ENCODE measurements at regions not wholly inside any gene's neighbourhood (a gene's known extent, or its start where the extent isn't known, plus 50 kb on each side); places are given as distances from the start of the nearest gene placed in this dataset. TPM values are rescaled to one million over a fixed set of nuclear protein-coding genes. Genes with fewer than 3 reads are reported as not detected.

DNA sequence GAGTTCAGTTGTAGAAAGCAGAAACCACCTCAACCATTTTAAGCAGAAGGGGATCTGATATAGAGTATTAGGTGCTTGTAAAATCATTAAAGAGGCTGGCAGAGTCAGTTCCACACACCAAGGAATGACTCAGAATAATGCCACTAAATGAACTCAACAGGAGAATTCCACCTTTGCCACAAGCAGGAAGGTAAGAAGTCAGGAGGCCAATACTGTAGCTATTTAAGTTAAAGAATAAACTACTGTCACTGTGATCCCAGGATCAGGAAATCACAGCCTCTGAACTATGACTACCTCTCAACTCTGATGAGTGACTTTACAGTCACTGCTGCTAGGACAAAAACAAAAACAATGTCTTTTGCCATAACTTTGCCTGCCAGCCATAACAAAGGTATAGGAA lies 52.5 kb upstream of the PRMT6 start:
- Mint-ChIP-seq H3K36me3 (no peaks in the 10 kb centered on the region), H3K4me1 (no peaks in the 10 kb centered on the region), H3K4me3 (no peak overlapping the region), H3K27ac (no peak overlapping the region), H3K9me3 (peaks cover 0 to 3% (median 0%) of the 10 kb centered on the region in 7 donors), H3K27me3 (ENCODE audit: low read depth in 3 of 3) (peaks cover 0 to 2% (median 0%) of the 10 kb centered on the region in 3 donors)
- no peak overlapping the region for H3K4me2 ChIP-seq (replicated peaks; ENCODE audit: extremely low read depth, low read length, poor library complexity, severe bottlenecking)
- TF ChIP-seq, protein P1, sequence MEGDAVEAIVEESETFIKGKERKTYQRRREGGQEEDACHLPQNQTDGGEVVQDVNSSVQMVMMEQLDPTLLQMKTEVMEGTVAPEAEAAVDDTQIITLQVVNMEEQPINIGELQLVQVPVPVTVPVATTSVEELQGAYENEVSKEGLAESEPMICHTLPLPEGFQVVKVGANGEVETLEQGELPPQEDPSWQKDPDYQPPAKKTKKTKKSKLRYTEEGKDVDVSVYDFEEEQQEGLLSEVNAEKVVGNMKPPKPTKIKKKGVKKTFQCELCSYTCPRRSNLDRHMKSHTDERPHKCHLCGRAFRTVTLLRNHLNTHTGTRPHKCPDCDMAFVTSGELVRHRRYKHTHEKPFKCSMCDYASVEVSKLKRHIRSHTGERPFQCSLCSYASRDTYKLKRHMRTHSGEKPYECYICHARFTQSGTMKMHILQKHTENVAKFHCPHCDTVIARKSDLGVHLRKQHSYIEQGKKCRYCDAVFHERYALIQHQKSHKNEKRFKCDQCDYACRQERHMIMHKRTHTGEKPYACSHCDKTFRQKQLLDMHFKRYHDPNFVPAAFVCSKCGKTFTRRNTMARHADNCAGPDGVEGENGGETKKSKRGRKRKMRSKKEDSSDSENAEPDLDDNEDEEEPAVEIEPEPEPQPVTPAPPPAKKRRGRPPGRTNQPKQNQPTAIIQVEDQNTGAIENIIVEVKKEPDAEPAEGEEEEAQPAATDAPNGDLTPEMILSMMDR (IDR thresholded peaks at IDR 0.05) = no peak
- H3K9ac ChIP-seq (ENCODE audit: insufficient read depth, low read length, poor library complexity, severe bottlenecking) = no peak overlapping the region
- H3K27ac ChIP-seq (ENCODE audit: low read depth in 1 of 2, low read length in 2 of 2) = no peak overlapping the region
- intact Hi-C loops (cut with micrococcal nuclease) = no loop called here
- no peaks in the 10 kb centered on the region for H3K27me3 ChIP-seq (ENCODE audit: control insufficient read depth in 2 of 2, insufficient read depth in 2 of 2, low read length in 2 of 2)
- no peaks in the 10 kb centered on the region for H3K36me3 ChIP-seq (replicated peaks in 1 of 2; ENCODE audit: control insufficient read depth in 1 of 2, insufficient read depth in 2 of 2, low read length in 2 of 2)
- no peak overlapping the region for H2AFZ ChIP-seq (ENCODE audit: insufficient read depth, low read depth, low read length, poor library complexity, severe bottlenecking)
- no peaks in the 10 kb centered on the region for H3K79me2 ChIP-seq (ENCODE audit: insufficient read depth, low read length)
- DNase-seq = no peak
- no peaks in the 10 kb centered on the region for H3K9me3 ChIP-seq (replicated peaks in 1 of 2; ENCODE audit: control insufficient read depth in 1 of 2, insufficient read depth in 1 of 2, low read length in 2 of 2)
- no peaks in the 10 kb centered on the region for H4K20me1 ChIP-seq (ENCODE audit: insufficient read depth, low read length)
- H3K4me3 ChIP-seq (replicated peaks in 1 of 3; ENCODE audit: low read depth in 2 of 3, low read length in 3 of 3) = no peak overlapping the region
- no peaks in the 10 kb centered on the region for H3K4me1 ChIP-seq (ENCODE audit: control insufficient read depth in 1 of 2, insufficient read depth in 2 of 2, low read length in 2 of 2)

DNA sequence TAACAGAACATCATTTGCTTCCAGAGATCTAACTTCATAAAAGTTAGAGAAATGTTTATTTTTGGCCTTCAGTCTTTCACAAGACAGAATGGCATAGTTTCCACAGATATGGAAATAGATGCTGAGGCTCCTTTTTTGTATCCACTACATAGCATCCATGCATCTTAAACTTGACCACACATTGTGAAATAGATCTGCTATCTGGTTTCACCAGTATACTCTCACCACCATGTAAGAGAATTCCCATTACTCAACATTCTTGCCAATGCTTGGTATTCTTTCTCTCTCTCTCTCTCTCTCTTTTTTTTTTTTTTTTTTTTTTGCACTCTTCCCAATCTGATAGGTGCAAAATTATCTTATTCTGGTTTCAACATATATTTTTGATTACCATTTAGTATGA lies 52.1 kb upstream of the PRMT6 start:
- H3K36me3 ChIP-seq (replicated peaks in 1 of 2; ENCODE audit: control insufficient read depth in 1 of 2, insufficient read depth in 2 of 2, low read length in 2 of 2) = no peaks in the 10 kb centered on the region
- no peak overlapping the region for H3K27ac Mint-ChIP-seq
- H3K4me1 ChIP-seq (ENCODE audit: control insufficient read depth in 1 of 2, insufficient read depth in 2 of 2, low read length in 2 of 2) = no peaks in the 10 kb centered on the region
- H3K36me3 Mint-ChIP-seq = no peaks in the 10 kb centered on the region
- H3K4me3 ChIP-seq (replicated peaks in 1 of 3; ENCODE audit: low read depth in 2 of 3, low read length in 3 of 3) = no peak overlapping the region
- TF ChIP-seq, protein P1 (IDR thresholded peaks at IDR 0.05) = no peak
- no peaks in the 10 kb centered on the region for H3K4me1 Mint-ChIP-seq
- H3K27me3 ChIP-seq (ENCODE audit: control insufficient read depth in 2 of 2, insufficient read depth in 2 of 2, low read length in 2 of 2) = no peaks in the 10 kb centered on the region
- H2AFZ ChIP-seq (ENCODE audit: insufficient read depth, low read depth, low read length, poor library complexity, severe bottlenecking) = no peak overlapping the region
- no peak for DNase-seq
- peaks cover 0 to 3% (median 0%) of the 10 kb centered on the region in 7 donors for H3K9me3 Mint-ChIP-seq
- H3K79me2 ChIP-seq (ENCODE audit: insufficient read depth, low read length) = no peaks in the 10 kb centered on the region
- no peak overlapping the region for H3K4me3 Mint-ChIP-seq
- H3K9ac ChIP-seq (ENCODE audit: insufficient read depth, low read length, poor library complexity, severe bottlenecking) = no peak overlapping the region
- peaks cover 0 to 2% (median 0%) of the 10 kb centered on the region in 3 donors for H3K27me3 Mint-ChIP-seq (ENCODE audit: low read depth in 3 of 3)
- intact Hi-C loops (cut with micrococcal nuclease) = no loop called here
- no peaks in the 10 kb centered on the region for H3K9me3 ChIP-seq (replicated peaks in 1 of 2; ENCODE audit: control insufficient read depth in 1 of 2, insufficient read depth in 1 of 2, low read length in 2 of 2)
- H3K27ac ChIP-seq (ENCODE audit: low read depth in 1 of 2, low read length in 2 of 2) = no peak overlapping the region
- H4K20me1 ChIP-seq (ENCODE audit: insufficient read depth, low read length) = no peaks in the 10 kb centered on the region
- no peak overlapping the region for H3K4me2 ChIP-seq (replicated peaks; ENCODE audit: extremely low read depth, low read length, poor library complexity, severe bottlenecking)

Small RNA genes in the stretch of these regions (small RNA-seq; reads per million reads assigned to genes)
- gene AL596327.1 (ENCODE audit: insufficient read length, low read depth) = not detected
- not detected for gene SEPT2P1 (ENCODE audit: insufficient read length, low read depth)
